ENCODE measurements at regions not wholly inside any gene's neighbourhood (a gene's known extent, or its start where the extent isn't known, plus 50 kb on each side); places are given as distances from the start of the nearest gene placed in this dataset.

DNA sequence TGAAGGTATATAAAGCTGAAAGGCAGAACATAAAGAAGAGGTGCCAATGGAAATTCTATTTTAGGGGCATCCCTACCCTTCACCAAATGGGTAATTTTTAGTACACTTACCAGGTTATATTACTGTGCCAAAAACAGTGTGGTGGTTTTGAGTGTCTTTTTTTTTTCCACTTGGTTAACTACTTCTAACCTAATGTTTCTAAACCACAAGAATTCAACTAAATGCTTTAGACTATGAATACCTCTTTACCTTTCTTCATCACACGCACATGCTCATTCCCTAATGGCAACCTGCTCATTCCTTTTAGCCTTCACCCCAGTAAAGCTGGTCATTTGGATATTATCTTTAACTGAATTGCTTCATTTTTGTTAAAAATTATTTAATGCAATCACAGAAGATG is 215.6 kb downstream of the PIK3R1 start:
- peak; percentile 28 for DNase-seq (ENCODE audit: low spot score)

DNA sequence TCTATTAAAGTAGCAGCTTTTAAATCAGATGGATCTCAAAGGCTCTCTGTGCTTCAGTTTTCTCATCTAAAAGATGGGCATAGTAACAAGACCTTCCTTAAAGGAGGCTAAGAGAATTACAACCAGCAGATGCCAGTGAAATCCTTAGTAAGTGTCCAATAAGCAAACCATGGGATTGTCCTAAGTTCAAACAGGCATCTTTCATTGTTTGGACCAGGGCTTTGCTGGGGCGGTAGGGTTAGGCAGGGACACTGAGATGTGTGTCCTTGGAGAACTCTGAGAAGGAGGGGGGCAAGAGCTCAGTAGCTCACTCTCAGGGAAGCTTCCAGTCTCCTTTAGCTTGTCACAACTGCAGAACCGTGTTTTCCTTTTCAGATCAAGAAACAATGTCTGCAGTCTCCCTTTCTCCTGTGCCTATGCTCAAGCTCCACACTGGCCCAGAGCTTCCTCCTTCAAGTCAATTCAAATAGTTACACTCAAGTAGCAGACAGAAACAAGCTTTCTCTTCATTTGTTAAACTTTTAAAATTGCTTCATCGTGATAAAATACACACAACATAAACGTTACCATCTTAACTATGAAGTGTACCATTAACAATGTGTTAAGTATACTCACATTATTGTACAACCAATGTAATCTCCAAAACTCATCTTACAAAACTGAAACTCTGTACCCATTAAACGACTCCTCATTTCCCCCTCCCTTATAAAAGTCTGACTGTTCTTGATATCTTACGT is 216.2 kb downstream of the PIK3R1 start:
- DNase-seq (ENCODE audit: low spot score), result no peak

DNA sequence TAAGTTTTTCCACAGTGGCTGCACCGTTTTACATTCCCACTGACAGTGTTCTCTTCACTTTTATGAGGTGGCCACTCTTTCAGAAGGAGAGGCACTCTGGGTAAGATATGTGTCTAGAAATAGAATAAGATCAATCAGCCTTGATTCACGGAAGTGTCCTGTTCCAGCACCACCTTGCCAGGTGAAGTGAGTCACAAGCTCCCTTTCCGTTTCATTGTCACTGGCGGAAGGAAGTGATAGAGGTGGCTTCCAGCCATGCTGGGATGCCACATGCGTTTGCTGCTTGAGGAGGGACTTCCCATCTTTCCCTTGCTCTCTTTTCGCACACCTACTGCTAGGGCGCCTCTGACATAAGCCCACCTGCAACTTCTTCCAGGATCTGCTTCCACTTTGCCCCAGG is 217.1 kb downstream of the PIK3R1 start:
- no peak for DNase-seq (ENCODE audit: low spot score)

- no peak for DNase-seq (ENCODE audit: low spot score)
Observed at GRCh38 chr5:68433526-68433922, 218.0 kb downstream of the PIK3R1 start.

- peak; percentile 97 for DNase-seq (ENCODE audit: low spot score)
Observed at GRCh38 chr5:68433923-68434879, 218.6 kb downstream of the PIK3R1 start.

DNA sequence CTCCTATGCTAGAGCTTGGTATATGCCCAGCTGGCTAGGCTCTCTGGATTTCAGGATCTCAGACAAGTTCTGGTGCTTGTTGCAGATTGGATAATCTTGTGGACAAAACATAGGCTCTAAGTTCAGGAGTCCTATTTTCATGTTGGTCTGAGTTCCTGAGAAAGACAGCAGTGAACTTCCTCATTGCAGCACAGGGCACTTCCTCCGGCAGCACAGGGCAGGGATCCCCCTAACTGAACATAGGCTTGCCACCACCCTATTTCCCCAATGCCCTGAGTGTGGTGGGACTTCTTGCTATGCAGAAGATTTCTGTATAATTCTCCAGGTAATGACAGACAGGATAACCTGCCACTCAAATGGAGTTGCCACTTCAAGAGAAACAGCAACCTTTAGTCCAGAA is 220.1 kb downstream of the PIK3R1 start:
- DNase-seq (ENCODE audit: low spot score), result no peak

GRCh38 chr5:68436686-68437520 is 221.3 kb downstream of the PIK3R1 start:
- DNase-seq (ENCODE audit: low spot score), result no peak

DNA sequence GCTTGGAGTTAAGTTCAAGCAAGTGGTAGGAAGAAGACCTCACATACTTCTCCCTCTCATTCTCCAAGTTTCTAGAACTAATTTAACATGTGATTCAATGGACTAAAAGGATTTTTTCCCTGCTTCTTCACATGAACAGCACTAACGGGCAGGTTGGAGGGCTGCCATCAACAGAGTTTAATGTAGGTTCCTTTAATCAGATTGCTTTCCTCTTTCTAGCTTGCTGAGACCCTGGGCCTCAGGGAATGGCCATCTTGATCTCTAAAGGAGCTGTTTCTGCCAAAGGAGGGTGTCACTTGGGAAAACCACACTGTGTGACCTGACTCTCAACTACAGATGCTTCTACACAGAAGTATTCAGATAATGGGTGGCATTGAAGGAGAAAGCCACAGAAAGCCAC is 223.3 kb downstream of the PIK3R1 start:
- no peak for DNase-seq (ENCODE audit: low spot score)

- DNase-seq (ENCODE audit: low spot score), result no peak
Observed at GRCh38 chr5:68440245-68440644, 224.7 kb downstream of the PIK3R1 start.

DNA sequence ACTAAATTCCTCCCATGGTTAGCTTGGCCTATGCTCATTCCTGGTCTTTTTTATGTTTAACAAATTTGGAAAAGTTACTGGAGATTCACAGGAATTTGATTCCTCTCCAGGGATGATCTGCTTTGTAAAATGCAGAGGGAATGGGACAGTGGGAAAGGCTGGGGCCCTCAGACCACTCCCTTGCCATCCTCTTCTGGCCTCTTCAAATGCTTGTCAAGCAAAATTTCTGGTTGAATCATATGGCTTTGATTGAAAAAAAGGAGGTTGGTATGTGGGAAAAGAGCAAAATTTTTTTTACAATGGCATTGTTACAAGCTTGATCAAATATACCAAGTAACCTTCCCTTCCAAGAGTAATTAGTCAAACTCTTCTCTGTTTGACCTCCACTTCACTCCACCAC is 225.1 kb downstream of the PIK3R1 start:
- no peak for DNase-seq (ENCODE audit: low spot score)

DNA sequence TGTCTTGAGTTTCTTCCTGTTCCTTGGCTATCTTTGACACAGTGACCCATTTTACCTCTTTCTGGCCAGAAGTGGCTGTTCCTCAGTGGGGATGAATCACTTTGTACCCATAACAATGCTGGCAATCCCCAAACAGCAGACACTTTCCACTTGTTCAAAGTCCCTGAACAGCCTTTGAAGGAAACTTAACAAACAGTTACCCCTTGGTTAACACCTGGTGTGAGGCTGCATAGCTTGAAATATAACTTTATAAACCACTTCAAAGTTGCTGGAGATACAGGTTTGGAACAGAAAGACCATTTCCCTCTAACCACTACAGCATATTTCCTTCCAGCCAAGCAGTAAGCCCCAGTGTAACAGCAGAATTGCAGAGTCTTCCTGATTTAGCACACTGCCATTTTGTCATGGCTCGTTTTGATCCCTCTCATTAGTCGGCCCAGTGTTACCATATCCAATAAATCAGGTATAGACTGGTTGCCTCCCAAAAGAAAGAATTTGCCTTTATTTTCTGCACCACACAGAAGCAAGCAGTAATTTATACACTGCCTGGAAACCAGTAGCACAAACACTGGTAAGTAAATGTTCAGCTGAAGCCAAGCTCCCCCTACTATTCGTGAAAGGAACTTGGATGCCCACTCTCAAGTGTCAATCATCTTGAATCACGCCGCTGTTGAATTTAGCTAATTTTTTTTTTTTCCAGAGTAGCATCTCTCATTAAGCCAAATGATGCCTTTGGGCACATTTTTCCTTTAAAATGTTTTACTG is 225.9 kb downstream of the PIK3R1 start:
- no peak for DNase-seq (ENCODE audit: low spot score)

GRCh38 chr5:68443091-68443490 is 227.5 kb downstream of the PIK3R1 start:
- DNase-seq (ENCODE audit: low spot score), result no peak

GRCh38 chr5:68444048-68444447 is 228.5 kb downstream of the PIK3R1 start:
- no peak for DNase-seq (ENCODE audit: low spot score)

DNA sequence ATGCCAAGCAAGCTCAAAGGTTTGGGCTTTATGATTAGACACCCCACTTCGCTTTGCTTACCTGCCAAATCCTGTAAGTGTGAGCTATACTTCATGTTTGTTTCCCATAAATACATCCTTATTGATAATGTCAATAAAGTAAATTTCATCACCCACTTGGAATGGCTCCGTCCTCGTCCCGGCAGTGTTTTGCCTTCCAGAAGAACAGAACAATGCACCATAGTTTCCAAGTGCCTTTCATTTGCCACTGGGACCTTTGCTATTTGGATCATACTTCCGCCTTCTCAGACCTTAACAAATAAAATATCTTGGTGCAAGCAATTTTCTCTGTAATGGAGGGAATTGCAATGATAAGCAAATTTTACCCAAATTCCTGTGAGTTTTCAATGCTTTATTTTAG is 229.3 kb downstream of the PIK3R1 start:
- no peak for DNase-seq (ENCODE audit: low spot score)

DNA sequence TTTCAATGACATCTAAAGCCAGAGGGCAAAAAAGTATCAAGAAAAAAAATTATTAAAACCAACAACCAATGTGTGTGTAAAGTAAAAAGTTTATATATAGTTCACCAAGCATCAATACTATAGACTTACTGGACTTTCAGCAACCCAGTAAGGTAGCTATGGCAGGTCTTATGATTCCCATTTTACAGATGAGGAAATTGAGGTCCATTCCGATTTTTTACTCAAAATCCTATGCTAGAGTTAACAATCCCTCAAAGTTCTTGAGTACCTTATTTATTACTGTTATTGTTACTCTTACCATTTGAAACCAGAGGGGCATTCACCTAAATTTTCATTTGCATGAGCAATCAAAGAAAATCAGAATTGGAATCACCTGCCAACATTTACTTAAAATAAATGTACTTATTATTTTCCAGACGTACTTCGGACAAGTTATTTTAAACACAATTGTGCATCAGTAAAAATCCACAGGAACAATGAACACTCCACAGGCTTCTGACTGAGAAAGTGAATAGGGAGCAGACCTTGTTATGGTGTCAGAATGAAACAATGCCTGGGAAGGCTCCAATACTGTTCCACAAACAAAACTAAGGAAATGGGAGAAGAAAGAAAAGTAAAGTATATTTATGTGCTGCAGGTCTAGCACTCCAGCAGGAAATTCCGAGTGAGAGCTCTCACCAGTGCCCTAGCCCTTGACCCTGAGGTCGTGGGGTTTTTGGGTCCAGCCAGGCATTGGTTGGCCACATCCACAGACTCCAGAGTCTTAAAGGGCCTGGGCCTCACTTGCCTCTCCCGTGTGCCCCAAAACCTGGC is 229.9 kb downstream of the PIK3R1 start:
- DNase-seq (ENCODE audit: low spot score), result no peak

DNA sequence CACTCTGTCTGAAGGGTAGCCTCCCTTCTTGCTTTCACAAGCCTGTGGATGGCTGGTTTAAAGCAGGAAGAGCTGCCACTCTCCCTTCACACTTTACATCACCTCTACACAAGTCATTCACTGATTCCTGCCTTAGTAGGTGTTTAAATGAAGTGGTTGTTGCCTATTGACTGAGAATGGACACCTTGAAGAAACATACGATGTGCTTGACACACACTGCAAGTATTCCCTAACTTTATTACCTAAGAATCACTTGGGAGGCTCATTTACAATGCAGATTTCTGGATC is 230.5 kb downstream of the PIK3R1 start:
- no peak for DNase-seq (ENCODE audit: low spot score)

DNA sequence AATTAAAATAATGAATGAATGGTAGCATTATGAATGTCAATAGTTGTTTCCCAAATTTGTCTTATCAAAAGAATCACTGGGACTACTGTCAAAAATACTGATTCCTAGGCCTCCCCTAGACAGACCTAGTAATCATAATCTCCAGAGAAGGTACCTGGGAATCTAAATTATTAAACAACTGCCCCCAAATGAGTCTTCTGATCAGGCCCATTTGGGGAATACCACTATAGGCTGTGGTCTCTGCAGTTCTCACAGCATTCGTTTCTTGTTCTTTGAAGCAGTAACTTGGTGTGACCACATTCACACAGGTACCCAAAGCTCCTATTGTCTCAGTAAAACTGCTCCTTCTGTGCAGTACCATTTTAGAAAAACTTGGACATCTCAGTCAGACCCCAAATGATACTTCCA is 230.9 kb downstream of the PIK3R1 start:
- DNase-seq (ENCODE audit: low spot score), result no peak

DNA sequence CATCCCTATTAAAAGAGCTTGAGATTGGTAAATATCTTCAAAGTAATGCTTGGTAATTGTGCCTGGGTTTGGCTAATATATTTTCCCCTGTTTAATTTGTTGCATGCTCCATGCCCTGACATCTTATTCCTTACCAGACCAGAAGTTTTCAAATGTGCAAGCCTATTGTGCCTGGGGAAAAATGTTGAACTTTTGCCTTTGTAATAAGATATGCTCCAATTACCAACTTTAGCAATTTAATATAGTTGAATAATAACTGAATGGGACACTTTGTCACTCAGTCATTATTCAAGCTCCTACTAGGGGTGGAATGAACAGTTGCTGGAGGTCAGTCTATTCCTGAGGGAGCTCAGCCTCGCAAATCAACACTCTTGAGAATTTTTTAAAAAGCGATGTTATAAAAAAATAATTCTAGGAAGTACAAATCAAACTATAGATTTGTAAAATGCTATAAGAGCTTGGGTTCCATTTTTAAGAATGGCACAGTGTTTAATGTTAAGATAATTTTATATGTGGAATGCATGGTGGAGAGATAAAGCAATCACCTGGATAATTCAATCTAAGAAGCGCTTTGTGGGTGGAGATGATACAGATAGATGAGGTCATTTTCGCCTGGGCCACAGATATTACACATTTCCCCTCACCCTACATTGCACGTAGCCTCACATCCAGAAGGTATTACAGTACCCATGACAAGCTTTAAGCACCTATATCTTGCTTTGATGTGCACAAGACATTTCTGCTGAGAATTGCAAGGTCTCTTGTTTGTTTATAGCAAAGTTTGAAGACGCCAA is 231.8 kb downstream of the PIK3R1 start:
- DNase-seq (ENCODE audit: low spot score), result no peak

DNA sequence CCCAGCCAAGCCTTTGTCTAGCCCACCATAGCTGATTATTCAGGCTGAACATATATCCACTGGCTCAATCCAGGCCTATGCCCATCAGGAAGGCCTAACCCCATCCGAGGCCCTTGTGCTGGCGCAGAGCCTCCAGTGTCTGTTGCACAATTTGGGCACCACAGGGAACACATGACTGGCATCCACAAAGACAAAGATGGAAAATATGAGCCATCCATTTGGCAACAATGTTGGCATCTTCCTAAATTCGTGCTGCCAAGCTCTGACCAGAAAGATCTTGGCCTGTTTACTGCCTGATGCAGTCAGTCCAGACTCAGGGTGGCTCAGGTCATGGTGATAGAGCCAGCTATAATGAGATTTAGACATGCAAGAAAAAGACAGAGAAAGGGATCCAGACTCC is 233.8 kb downstream of the PIK3R1 start:
- no peak for DNase-seq (ENCODE audit: low spot score)

GRCh38 chr5:68450245-68450852 is 234.8 kb downstream of the PIK3R1 start:
- no peak for DNase-seq (ENCODE audit: low spot score)
